HCT116 (cell line): ENCODE measurements at regions not wholly inside any gene's neighbourhood (a gene's known extent, or its start where the extent isn't known, plus 50 kb on each side); places are given as distances from the start of the nearest gene placed in this dataset.

Experiments used
- EGR1 ChIP-seq: IDR thresholded peaks from 2 replicates; pipeline ENCODE4 v1.6.1; 2012; ENCODE audit warnings: low read depth
- ELF1 ChIP-seq: IDR thresholded peaks from 2 replicates; pipeline ENCODE4 v1.6.1; 2012; ENCODE audit warnings: low read depth, borderline replicate concordance
- EZH2 ChIP-seq: fragments of 200-600 bp; sonication (generic); IDR thresholded peaks from 2 replicates; pipeline ENCODE4 v1.6.1; 2017; ENCODE audit warnings: antibody characterized with exemption, mixed run types
- POLR2A ChIP-seq: IDR thresholded peaks from 2 replicates; pipeline ENCODE4 v1.7.0; 2011; ENCODE audit warnings: borderline replicate concordance; ENCODE audit not compliant: insufficient read depth, insufficient read length; ENCODE audit errors: extremely low read depth
- POLR2AphosphoS5 ChIP-seq: IDR thresholded peaks from 2 replicates; pipeline ENCODE4 v1.6.1; 2011; ENCODE audit warnings: mild to moderate bottlenecking, low read depth, low read length, moderate library complexity
- RAD21 ChIP-seq: IDR thresholded peaks from 2 replicates; pipeline ENCODE4 v1.6.1; 2012; ENCODE audit warnings: low read depth, mild to moderate bottlenecking
- SP1 ChIP-seq: IDR thresholded peaks from 2 replicates; pipeline ENCODE4 v1.6.1; 2012; ENCODE audit warnings: low read depth
- SRF ChIP-seq: IDR thresholded peaks from 2 replicates; pipeline ENCODE4 v1.6.1; 2012; ENCODE audit warnings: low read depth
- YY1 ChIP-seq: IDR thresholded peaks from 2 replicates; pipeline ENCODE4 v1.6.1; 2011; ENCODE audit warnings: low read length, low read depth, moderate library complexity, mild to moderate bottlenecking; ENCODE audit not compliant: insufficient replicate concordance; ENCODE audit errors: extremely low read depth
- ZFX ChIP-seq: fragments of 450-650 bp; IDR thresholded peaks from 2 replicates; pipeline ENCODE4 v1.6.1; 2017
- TF ChIP-seq, protein P1 (sequence below), 3 experiments: fragments of 200-600 bp in 1 of 3; sonication (generic) in 1 of 3; IDR thresholded peaks in 2 of 3; conservative IDR thresholded peaks in 1 of 3; 2 replicates each; pipeline ENCODE4 v1.5.1; 2012 to 2017; ENCODE audit warnings: low read depth in 2 of 3, low read length in 2 of 3, antibody characterized with exemption in 1 of 3, borderline replicate concordance in 1 of 3, control low read depth in 1 of 3, mild to moderate bottlenecking in 1 of 3, mixed read lengths in 1 of 3, mixed run types in 1 of 3, moderate library complexity in 1 of 3; ENCODE audit not compliant: insufficient read depth in 1 of 3

DNA sequence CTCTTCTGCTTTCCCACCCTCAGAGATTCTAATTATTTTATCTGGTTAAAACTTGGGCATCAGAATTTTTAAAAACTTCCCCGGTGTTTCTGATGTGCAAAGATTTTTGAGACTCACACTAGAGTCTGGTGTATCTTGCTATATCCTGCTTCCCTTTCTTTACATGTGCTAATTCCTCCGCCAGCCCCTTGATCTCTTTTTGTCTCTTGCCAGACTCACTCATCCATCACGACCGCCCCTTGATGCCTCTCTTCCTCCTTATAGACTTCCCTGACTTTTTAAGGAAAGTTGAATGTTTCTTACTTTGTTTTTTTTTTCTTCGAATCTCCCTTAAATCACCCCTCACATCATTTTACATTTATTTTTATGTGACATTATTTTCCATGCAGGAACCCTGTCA, 274.9 kb upstream of the PITX2 start:
- TF ChIP-seq, protein P1, sequence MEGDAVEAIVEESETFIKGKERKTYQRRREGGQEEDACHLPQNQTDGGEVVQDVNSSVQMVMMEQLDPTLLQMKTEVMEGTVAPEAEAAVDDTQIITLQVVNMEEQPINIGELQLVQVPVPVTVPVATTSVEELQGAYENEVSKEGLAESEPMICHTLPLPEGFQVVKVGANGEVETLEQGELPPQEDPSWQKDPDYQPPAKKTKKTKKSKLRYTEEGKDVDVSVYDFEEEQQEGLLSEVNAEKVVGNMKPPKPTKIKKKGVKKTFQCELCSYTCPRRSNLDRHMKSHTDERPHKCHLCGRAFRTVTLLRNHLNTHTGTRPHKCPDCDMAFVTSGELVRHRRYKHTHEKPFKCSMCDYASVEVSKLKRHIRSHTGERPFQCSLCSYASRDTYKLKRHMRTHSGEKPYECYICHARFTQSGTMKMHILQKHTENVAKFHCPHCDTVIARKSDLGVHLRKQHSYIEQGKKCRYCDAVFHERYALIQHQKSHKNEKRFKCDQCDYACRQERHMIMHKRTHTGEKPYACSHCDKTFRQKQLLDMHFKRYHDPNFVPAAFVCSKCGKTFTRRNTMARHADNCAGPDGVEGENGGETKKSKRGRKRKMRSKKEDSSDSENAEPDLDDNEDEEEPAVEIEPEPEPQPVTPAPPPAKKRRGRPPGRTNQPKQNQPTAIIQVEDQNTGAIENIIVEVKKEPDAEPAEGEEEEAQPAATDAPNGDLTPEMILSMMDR (IDR thresholded peaks at IDR 0.05 in 2 of 3, conservative IDR thresholded peaks at IDR 0.05 in 1 of 3; ENCODE audit: borderline replicate concordance in 1 of 3, insufficient read depth in 1 of 3, low read depth in 2 of 3, low read length in 2 of 3), result no peak
- TF ChIP-seq ZFX (no peak), ELF1 (no peak), EGR1 (no peak), POLR2A (no peak), EZH2 (no peak), YY1 (no peak), POLR2AphosphoS5 (no peak), SRF (no peak), RAD21 (no peak), SP1 (no peak)
